Prostate gland (tissue), 2 donors: ENCODE measurements at regions not wholly inside any gene's neighbourhood (a gene's known extent, or its start where the extent isn't known, plus 50 kb on each side); places are given as distances from the start of the nearest gene placed in this dataset.
"Not testable (repeated sequence)": the region's sequence is repeated elsewhere in the genome, so short reads cannot be mapped to it uniquely, and the experiment has no call there.

Source experiments
- DNase-seq: peaks from one replicate; pipeline ENCODE4 v3.0.0-alpha.2; 2019; ENCODE audit warnings: low spot score
- H3K27ac ChIP-seq, 2 donors: fragments of 200-600 bp; sonication (generic); 2 replicates each; pipeline ENCODE4 v1.5.1; 2017 to 2019
- H3K27me3 ChIP-seq: fragments of 200-600 bp; sonication (generic); replicated peaks from 2 replicates; pipeline ENCODE4 v1.5.1; 2019; ENCODE audit not compliant: insufficient read depth
- H3K36me3 ChIP-seq, 2 donors: fragments of 200-600 bp; sonication (generic); 1 replicate in 1 of 2; 2 replicates in 1 of 2; pipeline versions ENCODE4 v1.5.1 to v1.8.1; 2017 to 2019
- H3K4me1 ChIP-seq: fragments of 200-600 bp; sonication (generic); replicated peaks from 2 replicates; pipeline ENCODE4 v1.5.1; 2019
- H3K4me3 ChIP-seq, 2 donors: fragments of 200-600 bp; sonication (generic); 2 replicates each; pipeline ENCODE4 v1.5.1; 2017 to 2019
- H3K9me3 ChIP-seq: fragments of 200-600 bp; sonication (generic); 2 replicates; pipeline ENCODE4 v1.5.1; 2017
- CTCF ChIP-seq, 4 experiments: fragments of 200-600 bp in 2 of 4; fragments of 450-650 bp in 2 of 4; sonication (generic) in 2 of 4; IDR thresholded peaks; 1 replicate in 3 of 4; 2 replicates in 1 of 4; pipeline ENCODE4 v1.5.1; 2016 to 2019; ENCODE audit warnings: antibody characterized with exemption in 4 of 4, mild to moderate bottlenecking in 2 of 4, moderate library complexity in 2 of 4
- POLR2A ChIP-seq: fragments of 450-650 bp; IDR thresholded peaks from one replicate; pipeline ENCODE4 v1.6.1; 2016; ENCODE audit warnings: antibody characterized with exemption, mild to moderate bottlenecking
- POLR2AphosphoS5 ChIP-seq: sonication (generic); formaldehyde crosslinking; IDR thresholded peaks from one replicate; pipeline ENCODE4 v1.6.1; 2017; ENCODE audit warnings: antibody characterized with exemption
- WGBS: methylation state at CpG from one replicate; pipeline ENCODE4 v1.1.5; 2018; 5-methylcytosine and 5-hydroxymethylcytosine counted together
- intact Hi-C: fragments of 100-400 bp; cut with DNase I; formaldehyde crosslinking; loops from one replicate; pipeline ENCODE4 v1.14.2; 2022

DNA sequence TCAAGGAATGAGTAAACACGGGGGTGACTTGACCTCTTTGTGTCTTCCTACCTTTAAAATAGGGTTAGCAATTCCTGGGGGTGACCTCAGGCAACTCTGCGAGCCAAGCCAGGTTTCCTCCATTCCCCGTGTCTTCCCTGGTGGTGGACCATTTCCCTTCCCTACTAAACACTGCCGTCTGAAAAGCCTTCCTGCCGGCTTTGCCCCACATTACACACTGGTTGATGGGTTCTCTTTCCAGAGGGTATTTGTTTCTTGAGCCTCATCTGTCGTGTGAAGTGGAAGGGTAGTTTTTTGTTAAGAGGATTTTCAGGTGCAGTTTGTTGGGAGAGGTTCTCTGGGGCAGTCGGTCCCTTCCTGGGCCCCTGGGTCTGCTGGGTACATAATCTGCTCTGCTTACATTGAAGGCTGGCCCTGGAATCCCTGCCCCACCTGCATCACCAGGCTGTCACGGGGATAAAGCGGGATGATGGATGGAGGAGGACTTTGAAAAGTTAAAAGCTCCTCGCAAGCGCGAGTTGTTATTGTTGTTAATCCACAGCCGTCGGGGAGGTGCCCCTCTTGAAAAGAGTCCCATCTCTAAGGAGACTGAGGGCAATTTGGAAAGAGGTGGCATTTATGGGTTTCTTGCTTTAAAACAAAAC is 175.4 kb upstream of the SPRED2 start:
- Histone ChIP-seq H3K27me3 (no peaks in the 10 kb centered on the region), H3K9me3 (no peaks in the 10 kb centered on the region), H3K36me3 (no peaks in the 10 kb centered on the region), H3K4me3 (no peak overlapping the region), H3K4me1 (no peaks in the 10 kb centered on the region), H3K27ac (no peak overlapping the region)
- TF ChIP-seq POLR2AphosphoS5 (no peak), POLR2A (no peak), CTCF (IDR thresholded peaks at IDR 0.05) (no peak)
- WGBS, result 57% methylated on average over 14 of the region's 14 CpGs
- intact Hi-C loops, result no loop called here
- no peak for DNase-seq

- no peaks in the 10 kb centered on the region for H3K9me3 ChIP-seq
- H3K27ac ChIP-seq, result no peak overlapping the region
- H3K36me3 ChIP-seq, result no peaks in the 10 kb centered on the region
- TF ChIP-seq CTCF (IDR thresholded peaks at IDR 0.05) (no peak), POLR2AphosphoS5 (no peak), POLR2A (no peak)
- no peaks in the 10 kb centered on the region for H3K27me3 ChIP-seq
- H3K4me1 ChIP-seq, result no peaks in the 10 kb centered on the region
- no peak for DNase-seq
- no peak overlapping the region for H3K4me3 ChIP-seq
- intact Hi-C loops, result no loop called here
Measured at GRCh38 chr2:65605743-65606058, 173.3 kb upstream of the SPRED2 start.

DNA sequence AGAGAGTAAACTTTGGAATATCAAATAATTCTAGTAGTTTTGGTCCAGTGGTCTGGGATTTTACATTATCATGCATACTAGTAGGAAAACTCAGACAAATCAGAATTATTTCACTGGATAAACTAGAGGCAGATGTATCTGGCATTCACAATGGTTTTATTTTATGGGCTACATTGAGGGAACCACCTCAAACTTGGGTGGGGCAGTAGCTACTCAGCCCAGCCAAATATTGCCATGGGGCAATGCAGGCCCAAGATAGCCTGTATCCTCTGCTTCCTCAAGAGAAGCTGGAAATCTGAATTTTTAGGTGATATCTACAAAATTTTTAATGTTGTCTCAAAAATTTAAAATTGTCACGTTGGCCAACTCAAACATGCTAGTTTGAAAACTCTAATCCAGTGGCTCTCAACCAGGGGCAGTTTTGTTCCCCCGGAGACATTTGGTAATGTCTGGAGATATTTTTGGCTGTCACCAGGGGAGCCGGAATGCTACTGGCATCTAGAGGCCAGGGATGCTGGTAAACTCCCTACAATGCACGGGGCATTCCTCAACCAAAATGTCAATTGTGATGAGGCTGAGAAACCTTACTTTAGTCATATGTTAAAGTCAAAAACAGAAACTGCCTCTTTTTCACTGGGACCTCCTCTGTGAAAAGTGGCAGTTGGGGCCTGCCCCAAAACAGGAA is 172.8 kb upstream of the SPRED2 start:
- H3K4me1 ChIP-seq, result no peaks in the 10 kb centered on the region
- H3K27me3 ChIP-seq, result no peaks in the 10 kb centered on the region
- 85% methylated on average over 4 of the region's 4 CpGs for WGBS
- no peaks in the 10 kb centered on the region for H3K36me3 ChIP-seq
- TF ChIP-seq POLR2AphosphoS5 (no peak), CTCF (IDR thresholded peaks at IDR 0.05) (no peak), POLR2A (no peak)
- H3K9me3 ChIP-seq, result no peaks in the 10 kb centered on the region
- no peak overlapping the region for H3K27ac ChIP-seq
- intact Hi-C loops, result no loop called here
- no peak for DNase-seq
- no peak overlapping the region for H3K4me3 ChIP-seq

- H3K27ac ChIP-seq, result no peak overlapping the region
- 95% methylated on average over 4 of the region's 4 CpGs for WGBS
- no peak for DNase-seq
- no peaks in the 10 kb centered on the region for H3K4me1 ChIP-seq
- TF ChIP-seq POLR2AphosphoS5 (no peak), POLR2A (no peak), CTCF (IDR thresholded peaks at IDR 0.05) (no peak)
- no peaks in the 10 kb centered on the region for H3K9me3 ChIP-seq
- intact Hi-C loops, result no loop called here
- no peaks in the 10 kb centered on the region for H3K36me3 ChIP-seq
- no peak overlapping the region for H3K4me3 ChIP-seq
- H3K27me3 ChIP-seq, result no peaks in the 10 kb centered on the region
Measured at GRCh38 chr2:65604246-65604645, 171.8 kb upstream of the SPRED2 start.

DNA sequence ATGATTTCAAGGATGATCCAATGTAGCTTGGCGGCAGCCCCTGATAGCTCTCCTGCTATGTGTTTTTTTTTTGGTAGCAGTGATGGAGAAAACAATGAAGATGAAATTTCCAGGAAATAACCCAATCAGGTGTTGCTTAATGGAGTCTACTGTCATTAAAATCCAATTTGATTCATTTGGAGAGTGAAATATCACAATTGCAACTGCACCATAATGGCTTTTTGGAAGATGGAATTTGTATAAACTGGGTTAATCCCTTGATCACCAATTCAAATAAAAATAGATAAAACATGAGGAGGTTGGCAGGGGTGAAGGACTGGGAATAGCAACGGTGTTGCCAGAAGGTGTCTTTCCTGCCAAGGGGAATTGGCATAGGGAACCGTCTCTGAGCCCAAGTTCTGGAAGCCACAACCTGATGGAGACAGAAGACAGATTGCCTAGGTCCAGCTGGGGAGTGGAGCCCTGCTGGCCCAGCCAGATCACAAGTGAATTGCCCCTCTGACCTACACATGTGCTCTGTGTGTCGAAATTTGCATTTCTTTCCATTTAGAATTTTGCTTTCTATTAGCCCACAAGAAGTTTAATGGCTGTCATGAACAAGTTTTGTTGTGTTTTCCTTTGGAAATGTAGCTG is 170.3 kb upstream of the SPRED2 start:
- DNase-seq, result no peak
- H3K36me3 ChIP-seq, result no peaks in the 10 kb centered on the region
- intact Hi-C loops, result no loop called here
- no peaks in the 10 kb centered on the region for H3K27me3 ChIP-seq
- H3K4me3 ChIP-seq, result no peak overlapping the region
- no peaks in the 10 kb centered on the region for H3K4me1 ChIP-seq
- H3K9me3 ChIP-seq, result no peaks in the 10 kb centered on the region
- no peak for TF ChIP-seq POLR2AphosphoS5
- TF ChIP-seq POLR2A, result no peak
- TF ChIP-seq CTCF (IDR thresholded peaks at IDR 0.05), result no peak
- no peak overlapping the region for H3K27ac ChIP-seq
- WGBS, result 57% methylated on average over 4 of the region's 4 CpGs

DNA sequence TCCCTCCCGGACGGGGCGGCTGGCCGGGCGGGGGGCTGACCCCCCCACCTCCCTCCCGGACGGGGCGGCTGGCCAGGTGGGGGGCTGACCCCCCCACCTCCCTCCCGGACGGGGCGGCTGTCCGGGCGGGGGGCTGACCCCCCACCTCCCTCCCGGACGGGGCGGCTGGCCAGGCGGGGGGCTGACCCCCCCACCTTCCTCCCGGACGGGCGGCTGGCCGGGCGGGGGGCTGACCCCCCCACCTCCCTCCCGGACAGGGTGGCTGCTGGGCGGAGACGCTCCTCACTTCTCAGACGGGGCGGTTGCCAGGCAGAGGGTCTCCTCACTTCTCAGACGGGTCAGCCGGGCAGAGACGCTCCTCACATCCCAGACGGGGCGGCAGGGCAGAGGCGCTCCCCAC is 168.5 kb upstream of the SPRED2 start:
- H3K36me3 ChIP-seq, H3K27ac ChIP-seq, H3K9me3 ChIP-seq, H3K4me1 ChIP-seq, DNase-seq, H3K27me3 ChIP-seq, intact Hi-C loops, H3K4me3 ChIP-seq: not testable (repeated sequence)
- 92% methylated on average over 12 of the region's 33 CpGs for WGBS

GRCh38 chr2:65600351-65600750 is 168.0 kb upstream of the SPRED2 start:
- intact Hi-C loops, DNase-seq, H3K27ac ChIP-seq, H3K4me1 ChIP-seq, H3K9me3 ChIP-seq, H3K4me3 ChIP-seq, H3K36me3 ChIP-seq, H3K27me3 ChIP-seq: not testable (repeated sequence)
- WGBS, result no CpG with 5 or more reads among the region's 26 CpGs
